ENCODE measurements at regions not wholly inside any gene's neighbourhood (a gene's known extent, or its start where the extent isn't known, plus 50 kb on each side); places are given as distances from the start of the nearest gene placed in this dataset.

GRCh38 chr10:105509517-105509916 is 868.4 kb downstream of the SORCS3 start:
- Histone ChIP-seq H2BK20ac (ENCODE audit: low read length) (no peak overlapping the region), H3K4me2 (ENCODE audit: insufficient read depth in 1 of 2, low read depth in 2 of 2, low read length in 2 of 2) (no peak overlapping the region), H3K23ac (ENCODE audit: insufficient read length) (no peak overlapping the region), H4K5ac (ENCODE audit: insufficient read length, low read depth, low read length) (no peak overlapping the region), H3K18ac (ENCODE audit: extremely low read depth, low read length) (no peak overlapping the region), H3K36me3 (ENCODE audit: control insufficient read depth in 2 of 4, insufficient read depth in 4 of 4, low read length in 3 of 4) (no peaks in the 10 kb centered on the region; a peak in 1 of 8 replicates), H3K56ac (replicated peaks; ENCODE audit: insufficient read length, low read depth, low read length) (no peak overlapping the region), H3K4me3 (ENCODE audit: extremely low read depth in 1 of 4, insufficient read depth in 2 of 4, low read depth in 3 of 4, low read length in 4 of 4) (no peak overlapping the region), H2BK15ac (ENCODE audit: low read length) (no peak overlapping the region), H4K8ac (ENCODE audit: extremely low read depth, insufficient read depth, low read length) (no peak overlapping the region), H3K4ac (replicated peaks; ENCODE audit: insufficient read length, low read depth, low read length) (no peak overlapping the region), H2BK120ac (replicated peaks; ENCODE audit: low read depth, low read length) (no peak overlapping the region), H4K20me1 (replicated peaks in 1 of 2; ENCODE audit: control insufficient read depth in 1 of 2, insufficient read depth in 2 of 2, low read length in 2 of 2) (no peaks in the 10 kb centered on the region), H3K4me1 (replicated peaks in 1 of 4; ENCODE audit: control insufficient read depth in 3 of 4, insufficient read depth in 4 of 4, low read length in 3 of 4) (no peaks in the 10 kb centered on the region), H3K79me1 (ENCODE audit: low read depth, low read length) (no peaks in the 10 kb centered on the region), H4K91ac (replicated peaks; ENCODE audit: insufficient read length, low read length) (no peak overlapping the region), H2AFZ (ENCODE audit: low read length) (no peak overlapping the region), H3K9ac (replicated peaks in 1 of 4; ENCODE audit: extremely low read depth in 1 of 4, low read depth in 3 of 4, low read length in 3 of 4) (no peak overlapping the region), H3K27ac (ENCODE audit: low read depth, low read length) (no peak overlapping the region), H2AK5ac (ENCODE audit: low read depth, low read length) (no peak overlapping the region), H3K27me3 (replicated peaks in 1 of 4; ENCODE audit: control insufficient read depth in 3 of 4, extremely low read depth in 1 of 4, insufficient read depth in 3 of 4, low read length in 3 of 4) (no peaks in the 10 kb centered on the region), H2BK5ac (ENCODE audit: low read depth, low read length) (no peak overlapping the region), H3K79me2 (ENCODE audit: control insufficient read depth in 1 of 2, insufficient read depth in 2 of 2, low read length in 2 of 2) (no peaks in the 10 kb centered on the region), H3K9me3 (ENCODE audit: insufficient read depth in 2 of 2, low read depth in 1 of 2, low read length in 1 of 2) (no peaks in the 10 kb centered on the region), H3K23me2 (ENCODE audit: low read depth, low read length) (no peaks in the 10 kb centered on the region), H3K14ac (ENCODE audit: insufficient read length) (no peak overlapping the region), H2BK12ac (ENCODE audit: low read depth, low read length) (no peak overlapping the region)
- ChIA-PET CTCF (ENCODE audit: partially characterized antibody) (no interaction called here), POLR2A (ENCODE audit: partially characterized antibody) (no interaction called here)
- 96% methylated on average over 3 of the region's 3 CpGs; no CpG with 5 or more reads in 1 of the 2 experiments for WGBS, 2 experiments (ENCODE audit: extremely low coverage in 1 of 2, insufficient coverage in 1 of 2, insufficient read length in 1 of 2, insufficient replicate concordance in 2 of 2, low coverage in 1 of 2, low lambda C conversion rate in 2 of 2, missing lambda C conversion rate in 1 of 2)
- no peak for TF ChIP-seq BRCA1 (IDR thresholded peaks at IDR 0.05; ENCODE audit: low read depth, low read length)
- TF ChIP-seq BCL11A (IDR thresholded peaks at IDR 0.05; ENCODE audit: low read depth in 2 of 2, low read length in 2 of 2) = no peak
- FAIRE-seq (no peak), DNase-seq (ENCODE audit: low read depth in 1 of 2, low spot score in 2 of 2) (no peak)
